ENCODE measurements at regions not wholly inside any gene's neighbourhood (a gene's known extent, or its start where the extent isn't known, plus 50 kb on each side); places are given as distances from the start of the nearest gene placed in this dataset.

GRCh38 chr2:125167152-125167551 lies 1142.1 kb downstream of the CNTNAP5 start:
- no peak for TF ChIP-seq CTCF (IDR thresholded peaks at IDR 0.05; ENCODE audit: borderline replicate concordance, insufficient read depth, low read depth, low read length)

DNA sequence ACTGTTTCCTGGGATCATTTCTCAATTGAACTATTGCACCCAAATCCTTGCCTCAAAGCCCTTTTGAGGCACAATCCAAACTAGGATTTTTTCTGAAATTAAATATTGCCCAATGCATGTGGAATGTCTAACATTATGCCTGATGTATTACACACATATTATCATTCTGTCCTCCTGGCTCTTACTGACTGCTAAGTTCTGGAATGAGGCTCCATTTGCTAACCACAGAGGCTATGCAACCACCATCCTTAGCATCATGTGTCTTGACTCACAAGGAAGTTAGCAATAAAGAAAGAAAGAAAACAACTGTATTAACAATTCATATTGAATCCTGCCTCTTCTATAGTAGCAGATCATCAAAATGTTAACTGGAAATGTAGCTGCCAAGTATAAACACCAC lies 1142.7 kb downstream of the CNTNAP5 start:
- no peak overlapping the region for H3K4me3 ChIP-seq (ENCODE audit: low read depth, low read length)

More at GRCh38 chr2:125167152-125167551, 1142.1 kb downstream of the CNTNAP5 start:
- no peak overlapping the region for H3K4me3 ChIP-seq (ENCODE audit: low read depth, low read length)

GRCh38 chr2:125168442-125168841 lies 1143.4 kb downstream of the CNTNAP5 start:
- no peak for TF ChIP-seq CTCF (IDR thresholded peaks at IDR 0.05; ENCODE audit: borderline replicate concordance, insufficient read depth, low read depth, low read length)
- no peak overlapping the region for H3K4me3 ChIP-seq (ENCODE audit: low read depth, low read length)

More for the DNA sequence above, 1142.7 kb downstream of the CNTNAP5 start:
- TF ChIP-seq CTCF (IDR thresholded peaks at IDR 0.05; ENCODE audit: borderline replicate concordance, insufficient read depth, low read depth, low read length): no peak

DNA sequence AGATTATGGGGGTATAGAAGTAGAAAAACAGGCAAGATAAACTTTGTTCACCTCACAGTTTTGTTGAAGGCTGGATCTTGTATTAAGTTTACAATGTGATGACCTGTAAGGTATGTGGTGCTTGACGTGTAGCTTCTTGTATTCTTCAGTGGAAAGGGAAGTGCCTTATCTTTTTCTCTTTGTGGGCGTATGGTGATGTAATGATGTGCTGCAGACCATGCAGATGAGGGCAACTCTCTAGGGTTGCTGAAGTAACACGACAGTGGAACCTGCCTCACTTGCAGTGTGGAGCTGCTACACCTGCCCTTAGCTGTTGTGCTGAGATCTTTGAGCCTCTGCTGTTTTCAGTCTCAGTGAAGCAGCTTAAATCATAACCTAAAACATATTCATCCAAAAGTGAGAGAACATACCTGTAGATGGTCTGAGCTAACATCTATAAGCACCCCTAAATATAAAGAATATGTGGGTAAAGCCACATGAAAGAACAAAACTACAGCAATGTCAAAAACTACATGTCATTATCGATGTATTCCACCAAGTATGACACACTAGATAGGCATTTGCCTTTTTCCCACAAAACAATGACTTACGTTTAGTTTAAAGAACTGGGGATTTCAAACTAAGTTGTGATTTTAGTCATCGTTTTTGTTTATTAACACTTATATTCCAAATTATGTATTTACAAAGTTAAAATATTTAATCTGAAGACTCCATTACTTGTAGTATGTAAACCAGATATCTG lies 1144.1 kb downstream of the CNTNAP5 start:
- no peak overlapping the region for H3K4me3 ChIP-seq (ENCODE audit: low read depth, low read length)
- TF ChIP-seq CTCF (IDR thresholded peaks at IDR 0.05; ENCODE audit: borderline replicate concordance, insufficient read depth, low read depth, low read length): no peak

- no peak for TF ChIP-seq CTCF (IDR thresholded peaks at IDR 0.05; ENCODE audit: borderline replicate concordance, insufficient read depth, low read depth, low read length)
- H3K4me3 ChIP-seq (ENCODE audit: low read depth, low read length): no peak overlapping the region
Measured at GRCh38 chr2:125169764-125170146, 1144.7 kb downstream of the CNTNAP5 start.

DNA sequence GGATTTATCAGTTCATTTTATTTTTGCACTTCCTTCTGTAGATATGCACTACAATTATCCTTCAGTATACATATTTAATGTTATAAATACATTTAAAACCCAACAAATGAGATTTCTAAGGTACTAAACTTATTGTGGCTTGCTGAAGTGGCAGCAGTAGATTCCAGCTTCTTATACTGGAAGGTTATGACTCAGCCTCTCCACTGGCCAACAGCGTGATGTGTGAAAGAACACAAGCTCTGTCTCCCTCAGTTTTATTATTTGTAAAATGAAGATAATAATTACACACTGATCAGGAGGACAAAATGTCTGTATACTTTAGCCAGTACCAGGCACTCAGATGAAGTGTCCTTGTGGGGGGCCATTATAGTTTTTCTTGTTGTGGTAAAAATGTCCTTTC lies 1147.1 kb downstream of the CNTNAP5 start:
- H3K4me3 ChIP-seq (ENCODE audit: low read depth, low read length): no peak overlapping the region
- no peak for TF ChIP-seq CTCF (IDR thresholded peaks at IDR 0.05; ENCODE audit: borderline replicate concordance, insufficient read depth, low read depth, low read length)

DNA sequence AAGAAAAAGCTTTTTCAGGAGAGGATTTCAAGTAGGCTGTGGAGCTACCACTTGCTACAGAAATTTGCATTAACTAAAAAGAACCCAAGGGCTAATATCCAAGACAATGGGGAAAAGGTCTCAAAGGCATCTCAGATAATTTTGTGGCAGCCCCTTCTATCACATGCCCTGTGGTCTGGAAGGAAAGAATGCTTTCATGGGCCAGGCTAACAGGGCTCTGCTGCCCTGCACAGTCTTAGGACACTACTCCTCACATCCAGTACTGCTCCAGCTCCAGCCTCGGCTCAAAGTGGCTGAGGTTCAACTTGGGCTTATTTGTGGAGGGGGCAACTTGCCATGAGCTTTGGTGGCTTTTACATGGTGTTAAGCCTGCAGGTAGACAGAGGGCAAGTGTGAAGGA lies 1150.3 kb downstream of the CNTNAP5 start:
- no peak for TF ChIP-seq CTCF (IDR thresholded peaks at IDR 0.05; ENCODE audit: borderline replicate concordance, insufficient read depth, low read depth, low read length)

More for the DNA sequence above, 1150.3 kb downstream of the CNTNAP5 start:
- no peak overlapping the region for H3K4me3 ChIP-seq (ENCODE audit: low read depth, low read length)
